Smooth muscle cell (in vitro differentiated cells): ENCODE measurements at regions not wholly inside any gene's neighbourhood (a gene's known extent, or its start where the extent isn't known, plus 50 kb on each side); places are given as distances from the start of the nearest gene placed in this dataset.
"Not testable (repeated sequence)": the region's sequence is repeated elsewhere in the genome, so short reads cannot be mapped to it uniquely, and the experiment has no call there.

Experiments used
- DNase-seq: peaks from one replicate; lab custom pipeline; 2025; ENCODE audit not compliant: unreplicated experiment; lab: John Stamatoyannopoulos, UW
- H2AFZ ChIP-seq: fragments of 200-600 bp; sonication (generic); 2 replicates; pipeline ENCODE4 v1.6.0; 2016; ENCODE audit warnings: antibody characterized with exemption, low read depth, mild to moderate bottlenecking
- H3F3A ChIP-seq: fragments of 200-600 bp; sonication (generic); 2 replicates; pipeline ENCODE4 v1.6.0; 2017; ENCODE audit warnings: antibody characterized with exemption, low read depth
- H3K27ac ChIP-seq: fragments of 200-600 bp; sonication (generic); 2 replicates; pipeline ENCODE4 v1.5.1; 2016; ENCODE audit warnings: low read depth, mild to moderate bottlenecking
- H3K27me3 ChIP-seq: fragments of 200-600 bp; sonication (generic); 2 replicates; pipeline ENCODE4 v1.6.1; 2016; ENCODE audit warnings: low read depth, mild to moderate bottlenecking
- H3K36me3 ChIP-seq: fragments of 200-600 bp; sonication (generic); 2 replicates; pipeline ENCODE4 v1.5.1; 2016; ENCODE audit warnings: low read depth
- H3K4me1 ChIP-seq: fragments of 200-600 bp; sonication (generic); 2 replicates; pipeline ENCODE4 v1.5.1; 2016; ENCODE audit warnings: low read depth
- H3K4me2 ChIP-seq: fragments of 200-600 bp; sonication (generic); 2 replicates; pipeline ENCODE4 v1.6.0; 2016; ENCODE audit warnings: mild to moderate bottlenecking
- H3K4me3 ChIP-seq: fragments of 200-600 bp; sonication (generic); 2 replicates; pipeline ENCODE4 v1.5.1; 2016; ENCODE audit warnings: mild to moderate bottlenecking
- H3K79me2 ChIP-seq: fragments of 200-600 bp; sonication (generic); 2 replicates; pipeline ENCODE4 v1.6.0; 2016; ENCODE audit warnings: low read depth, mild to moderate bottlenecking
- H3K9ac ChIP-seq: fragments of 200-600 bp; sonication (generic); 2 replicates; pipeline ENCODE4 v1.6.0; 2016; ENCODE audit warnings: low read depth
- H3K9me3 ChIP-seq: fragments of 200-600 bp; sonication (generic); replicated peaks from 2 replicates; pipeline ENCODE4 v1.5.1; 2016; ENCODE audit warnings: low read depth
- H4K20me1 ChIP-seq: fragments of 200-600 bp; sonication (generic); 2 replicates; pipeline ENCODE4 v1.6.0; 2016; ENCODE audit warnings: low read depth
- CTCF ChIP-seq: fragments of 200-600 bp; sonication (generic); IDR thresholded peaks from 2 replicates; pipeline ENCODE4 v1.5.1; 2017; ENCODE audit warnings: borderline replicate concordance, mild to moderate bottlenecking, antibody characterized with exemption; ENCODE audit not compliant: insufficient read depth, poor library complexity, severe bottlenecking
- WGBS: methylation state at CpG from one replicate; pipeline ENCODE4 v1.1.7; 2016; ENCODE audit warnings: low lambda C conversion rate; 5-methylcytosine and 5-hydroxymethylcytosine counted together

GRCh38 chrX:106286053-106286650 lies 118.0 kb downstream of the PWWP3B start:
- H3K27ac ChIP-seq = peak overlapping the region; percentile 81
- H3F3A ChIP-seq = no peaks in the 10 kb centered on the region
- no peaks in the 10 kb centered on the region for H4K20me1 ChIP-seq
- H3K36me3 ChIP-seq = no peaks in the 10 kb centered on the region
- H3K9me3 ChIP-seq = no peaks in the 10 kb centered on the region
- peak overlapping the region; percentile 49 for H3K9ac ChIP-seq
- no peak overlapping the region for H3K4me3 ChIP-seq
- no peak overlapping the region for H3K4me2 ChIP-seq
- 50% methylated on average over 1 of the region's 1 CpG for WGBS
- no peaks in the 10 kb centered on the region for H3K27me3 ChIP-seq
- H2AFZ ChIP-seq = no peak overlapping the region
- H3K79me2 ChIP-seq = no peaks in the 10 kb centered on the region
- no peak for TF ChIP-seq CTCF
- H3K4me1 ChIP-seq = no peaks in the 10 kb centered on the region
- DNase-seq = no peak

- not testable (repeated sequence) for H3K27ac ChIP-seq, H3K79me2 ChIP-seq, DNase-seq, H4K20me1 ChIP-seq, H3K9ac ChIP-seq, H3K4me2 ChIP-seq, H3K27me3 ChIP-seq, H3K4me3 ChIP-seq, H3K4me1 ChIP-seq, H3F3A ChIP-seq, H2AFZ ChIP-seq, H3K9me3 ChIP-seq, H3K36me3 ChIP-seq
- WGBS = no CpG with 5 or more reads among the region's 5 CpGs
These were observed 122.7 kb downstream of the PWWP3B start for GRCh38 chrX:106290778-106291177.

GRCh38 chrX:106291779-106292390 lies 123.8 kb downstream of the PWWP3B start:
- WGBS = no CpG with 5 or more reads among the region's 9 CpGs
- H3K36me3 ChIP-seq, H3F3A ChIP-seq, H3K9me3 ChIP-seq, H3K27me3 ChIP-seq, H3K4me1 ChIP-seq, DNase-seq, H3K27ac ChIP-seq, H3K9ac ChIP-seq, H3K4me2 ChIP-seq, H3K4me3 ChIP-seq, H4K20me1 ChIP-seq, H2AFZ ChIP-seq, H3K79me2 ChIP-seq: not testable (repeated sequence)

- H3K79me2 ChIP-seq = no peaks in the 10 kb centered on the region
- 63% methylated on average over 2 of the region's 2 CpGs for WGBS
- H3K9ac ChIP-seq = no peak overlapping the region
- H3F3A ChIP-seq = no peaks in the 10 kb centered on the region
- no peak overlapping the region for H2AFZ ChIP-seq
- H3K27me3 ChIP-seq = no peaks in the 10 kb centered on the region
- no peak overlapping the region for H3K4me3 ChIP-seq
- no peaks in the 10 kb centered on the region for H3K36me3 ChIP-seq
- H3K9me3 ChIP-seq = no peaks in the 10 kb centered on the region
- H3K4me2 ChIP-seq = no peak overlapping the region
- no peak for TF ChIP-seq CTCF
- no peak for DNase-seq
- H4K20me1 ChIP-seq = no peaks in the 10 kb centered on the region
- H3K4me1 ChIP-seq = no peaks in the 10 kb centered on the region
- peak overlapping the region; percentile 80 for H3K27ac ChIP-seq
These were observed 132.1 kb downstream of the PWWP3B start for GRCh38 chrX:106300239-106300638.

- DNase-seq = no peak
- no peak overlapping the region for H3K4me2 ChIP-seq
These were observed 132.6 kb downstream of the PWWP3B start for GRCh38 chrX:106300656-106301055.

More at GRCh38 chrX:106300656-106301055, 132.6 kb downstream of the PWWP3B start:
- Histone ChIP-seq H3F3A (no peaks in the 10 kb centered on the region), H4K20me1 (no peaks in the 10 kb centered on the region), H3K4me1 (no peaks in the 10 kb centered on the region), H2AFZ (no peak overlapping the region), H3K4me3 (no peak overlapping the region), H3K79me2 (no peaks in the 10 kb centered on the region), H3K27me3 (no peaks in the 10 kb centered on the region), H3K9ac (peak overlapping the region; percentile 23), H3K36me3 (no peaks in the 10 kb centered on the region), H3K9me3 (no peaks in the 10 kb centered on the region), H3K27ac (peak overlapping the region; percentile 80)
- 62% methylated on average over 3 of the region's 3 CpGs for WGBS
- TF ChIP-seq CTCF = no peak
